IMR-90 (cell line): ENCODE measurements at regions not wholly inside any gene's neighbourhood (a gene's known extent, or its start where the extent isn't known, plus 50 kb on each side); places are given as distances from the start of the nearest gene placed in this dataset.
A peak's percentile ranks its signal among the peaks of the same experiment; 100 is the strongest.

Experiments used
- ATAC-seq: fragments of 200-7000 bp; cut with Tn5 transposase; 2 replicates; pipeline ENCODE4 v1.9.1; 2020; ENCODE audit warnings: low read depth, mild to moderate bottlenecking, moderate library complexity
- BruUV-seq: library from RNA; stranded (reverse); fragments of 400-500 nt; replicated peaks from 2 replicates; lab custom pipeline; 2021; lab: Mats Ljungman, UMichigan
- CTCF ChIA-PET: fragments of 300-600 bp; formaldehyde crosslinking; extraction: SDS; loops from one replicate; lab custom pipeline; 2021; ENCODE audit warnings: antibody characterized with exemption; lab: Yijun Ruan, JAX
- POLR2A ChIA-PET: fragments of 300-600 bp; sonication (Branson Sonifier 250); formaldehyde crosslinking; loops from one replicate; lab custom pipeline; 2022; ENCODE audit warnings: antibody characterized with exemption; ENCODE audit not compliant: unreplicated experiment; lab: Charles Lee
- DNase-seq: peaks from one replicate; pipeline ENCODE4 v3.0.0; 2013
- H2AFZ ChIP-seq: replicated peaks from 2 replicates; pipeline ENCODE3; 2013; ENCODE audit warnings: low read length, mild to moderate bottlenecking; ENCODE audit not compliant: poor library complexity
- H2AK5ac ChIP-seq: 2 replicates; pipeline ENCODE4 v1.6.1; 2013; ENCODE audit warnings: low read depth, low read length, inconsistent platforms
- H2AK9ac ChIP-seq: replicated peaks from 2 replicates; pipeline ENCODE3; 2013; ENCODE audit warnings: mild to moderate bottlenecking, low read depth, low read length, moderate library complexity; ENCODE audit not compliant: poor library complexity
- H2BK120ac ChIP-seq: 2 replicates; pipeline ENCODE4 v1.6.1; 2013; ENCODE audit warnings: low read depth, low read length, inconsistent platforms
- H2BK15ac ChIP-seq: 3 replicates; pipeline ENCODE4 v1.6.1; 2013; ENCODE audit warnings: low read depth, low read length, inconsistent platforms
- H2BK20ac ChIP-seq: 2 replicates; pipeline ENCODE4 v1.6.1; 2013; ENCODE audit warnings: low read depth, mild to moderate bottlenecking, inconsistent platforms, low read length, moderate library complexity
- H2BK5ac ChIP-seq: 2 replicates; pipeline ENCODE4 v1.6.1; 2013; ENCODE audit warnings: mild to moderate bottlenecking, low read depth, low read length, inconsistent platforms; ENCODE audit not compliant: poor library complexity, severe bottlenecking
- H3K14ac ChIP-seq: replicated peaks from 2 replicates; pipeline ENCODE4 v1.6.1; 2013; ENCODE audit warnings: low read depth, low read length, inconsistent platforms
- H3K18ac ChIP-seq: 2 replicates; pipeline ENCODE4 v1.6.1; 2013; ENCODE audit warnings: low read depth, low read length, control low read depth
- H3K23ac ChIP-seq: 2 replicates; pipeline ENCODE4 v1.6.1; 2013; ENCODE audit warnings: low read depth, low read length, inconsistent platforms
- H3K27ac ChIP-seq: 2 replicates; pipeline ENCODE4 v1.5.1; 2013; ENCODE audit warnings: mild to moderate bottlenecking, control low read depth, low read length; ENCODE audit not compliant: insufficient read depth
- H3K27me3 ChIP-seq: 2 replicates; pipeline ENCODE4 v1.6.1; 2013; ENCODE audit warnings: low read length; ENCODE audit not compliant: control insufficient read depth, insufficient read depth
- H3K36me3 ChIP-seq: 2 replicates; pipeline ENCODE4 v1.6.1; 2013; ENCODE audit warnings: low read length, mixed read lengths; ENCODE audit not compliant: control insufficient read depth, insufficient read depth
- H3K4ac ChIP-seq: 2 replicates; pipeline ENCODE4 v1.6.1; 2013; ENCODE audit warnings: low read depth, low read length, inconsistent platforms
- H3K4me1 ChIP-seq: 2 replicates; pipeline ENCODE4 v1.6.1; 2013; ENCODE audit warnings: low read length, mixed read lengths; ENCODE audit not compliant: control insufficient read depth, insufficient read depth
- H3K4me2 ChIP-seq: 2 replicates; pipeline ENCODE4 v1.6.1; 2013; ENCODE audit warnings: low read depth, mild to moderate bottlenecking, control low read depth, low read length, moderate library complexity
- H3K4me3 ChIP-seq: 2 replicates; pipeline ENCODE4 v1.5.1; 2013; ENCODE audit warnings: low read depth, mild to moderate bottlenecking, control low read depth, low read length, moderate library complexity; ENCODE audit not compliant: insufficient read depth
- H3K56ac ChIP-seq: 2 replicates; pipeline ENCODE4 v1.6.1; 2013; ENCODE audit warnings: low read length, inconsistent platforms; ENCODE audit not compliant: insufficient read depth; ENCODE audit errors: extremely low read depth
- H3K79me1 ChIP-seq, 2 experiments: 2 replicates each; pipeline ENCODE4 v1.6.1; 2013; ENCODE audit warnings: low read length in 2 of 2, inconsistent platforms in 1 of 2, low read depth in 1 of 2
- H3K9ac ChIP-seq: 2 replicates; pipeline ENCODE4 v1.6.1; 2013; ENCODE audit warnings: low read depth, low read length, control low read depth
- H3K9me1 ChIP-seq: 2 replicates; pipeline ENCODE4 v1.6.1; 2013; ENCODE audit warnings: low read length, inconsistent platforms; ENCODE audit not compliant: insufficient read depth
- H3K9me3 ChIP-seq: 2 replicates; pipeline ENCODE4 v1.6.1; 2013; ENCODE audit warnings: low read length; ENCODE audit not compliant: control insufficient read depth, insufficient read depth
- H4K20me1 ChIP-seq: 2 replicates; pipeline ENCODE4 v1.6.1; 2013; ENCODE audit warnings: low read length, inconsistent platforms; ENCODE audit not compliant: insufficient read depth
- H4K5ac ChIP-seq: 2 replicates; pipeline ENCODE4 v1.6.1; 2013; ENCODE audit warnings: mild to moderate bottlenecking, low read depth, low read length, control low read depth
- H4K8ac ChIP-seq, 2 experiments: 2 replicates each; pipeline ENCODE4 v1.6.1; 2013; ENCODE audit warnings: low read depth in 2 of 2, low read length in 2 of 2, control low read depth in 1 of 2, inconsistent platforms in 1 of 2
- H4K91ac ChIP-seq: 2 replicates; pipeline ENCODE4 v1.6.1; 2013; ENCODE audit warnings: low read depth, low read length, inconsistent platforms; ENCODE audit not compliant: insufficient read depth
- CEBPB ChIP-seq: IDR thresholded peaks from 2 replicates; pipeline ENCODE4 v1.6.1; 2012; ENCODE audit warnings: low read depth, low read length, improper control_type of control experiment
- CHD1 ChIP-seq: IDR thresholded peaks from 2 replicates; pipeline ENCODE4 v1.6.1; 2012; ENCODE audit warnings: low read depth, low read length, improper control_type of control experiment
- CTCF ChIP-seq: conservative IDR thresholded peaks from 2 replicates; pipeline ENCODE4 v1.5.1; 2012; ENCODE audit warnings: mild to moderate bottlenecking, low read depth, low read length, improper control_type of control experiment
- FOS ChIP-seq: fragments of 150-350 bp; IDR thresholded peaks from 2 replicates; pipeline ENCODE4 v1.6.1; 2016; ENCODE audit warnings: low read depth, low read length
- MAZ ChIP-seq: IDR thresholded peaks from 2 replicates; pipeline ENCODE4 v1.6.1; 2012; ENCODE audit warnings: low read depth, mild to moderate bottlenecking, low read length, improper control_type of control experiment, moderate library complexity, borderline replicate concordance
- MXI1 ChIP-seq: IDR thresholded peaks from 2 replicates; pipeline ENCODE4 v1.6.1; 2012; ENCODE audit warnings: low read depth, mild to moderate bottlenecking, low read length, moderate library complexity, borderline replicate concordance
- NFE2L2 ChIP-seq: fragments of 150-350 bp; IDR thresholded peaks from 2 replicates; pipeline ENCODE4 v1.6.1; 2016; ENCODE audit warnings: low read depth, mild to moderate bottlenecking, low read length
- POLR2A ChIP-seq: IDR thresholded peaks from 2 replicates; pipeline ENCODE4 v1.6.1; 2012; ENCODE audit warnings: mild to moderate bottlenecking, low read depth, low read length
- RAD21 ChIP-seq: IDR thresholded peaks from 2 replicates; pipeline ENCODE4 v1.6.1; 2012; ENCODE audit warnings: low read length, improper control_type of control experiment
- RCOR1 ChIP-seq: IDR thresholded peaks from 2 replicates; pipeline ENCODE4 v1.6.1; 2012; ENCODE audit warnings: mild to moderate bottlenecking, low read length, improper control_type of control experiment; ENCODE audit not compliant: insufficient replicate concordance
- WGBS, 2 experiments: methylation state at CpG; one replicate each; pipeline versions ENCODE4 v1.1.5 to v1.1.7; 2013; ENCODE audit warnings: missing lambda C conversion rate in 2 of 2; ENCODE audit not compliant: insufficient read length in 1 of 2; ENCODE audit errors: extremely low coverage in 2 of 2; 5-methylcytosine and 5-hydroxymethylcytosine counted together
- dilution Hi-C: fragments of 300-500 bp; cut with HindIII; formaldehyde crosslinking; loops from one replicate; pipeline ENCODE4 v1.14.3; 2018; ENCODE audit warnings: low sequenced_read_pairs; ENCODE audit not compliant: unreplicated experiment
- in situ Hi-C: fragments of 300-500 bp; cut with MboI; formaldehyde crosslinking; loops from 3 replicates; pipeline ENCODE4 v1.14.3; 2019; ENCODE audit warnings: low sequenced_read_pairs, inconsistent platforms, mixed read lengths
- intact Hi-C: fragments of 100-400 bp; cut with micrococcal nuclease; formaldehyde crosslinking; loops from 2 replicates; pipeline ENCODE4 v1.10.0; 2022

DNA sequence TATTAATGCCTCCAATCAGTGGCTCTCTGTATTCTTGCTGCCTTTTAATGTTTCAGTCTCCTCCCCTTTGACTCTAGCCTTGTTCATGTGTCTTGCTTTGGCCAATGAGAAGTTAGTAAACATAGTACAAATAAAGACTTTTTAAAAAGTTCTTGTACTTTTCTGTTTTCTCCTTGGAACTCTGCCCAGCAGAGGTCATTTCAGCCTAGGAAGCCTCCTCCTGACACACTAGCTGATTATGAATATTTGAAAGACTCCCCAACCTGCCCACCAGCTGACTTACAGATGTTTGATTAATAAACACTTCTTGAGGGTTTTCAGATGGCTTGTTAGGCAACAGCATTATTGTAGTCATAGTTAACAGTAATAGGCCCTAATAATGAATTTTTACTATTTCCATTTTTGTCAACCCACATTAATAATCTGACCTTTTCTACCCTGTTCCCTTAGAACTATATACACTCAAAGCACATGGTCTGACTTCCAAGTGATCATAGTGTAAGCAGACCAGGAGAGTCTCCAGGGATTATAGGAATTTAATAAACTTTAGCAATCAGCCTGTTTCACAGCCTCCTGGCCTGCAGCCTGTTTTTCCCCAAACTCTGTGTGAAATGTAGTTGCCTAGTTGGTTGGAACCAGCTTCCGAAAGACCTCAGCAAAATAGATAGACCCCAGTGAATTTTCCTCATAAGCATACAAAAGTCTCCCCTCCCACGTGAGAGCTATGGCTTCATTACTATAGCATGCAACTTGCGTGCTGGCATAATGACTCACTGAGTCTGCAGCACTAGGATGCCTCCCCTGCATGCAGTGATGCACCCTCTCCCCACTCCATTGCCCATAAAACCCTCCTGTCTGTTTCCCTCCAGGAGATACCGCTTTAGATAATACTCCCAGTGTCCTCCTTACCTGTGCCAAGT is 670.7 kb upstream of the ZNF804A start:
- ATAC-seq (no peak), DNase-seq (peak; percentile 12)
- Histone ChIP-seq H3K9ac (no peak overlapping the region), H3K27me3 (no peaks in the 10 kb centered on the region), H3K36me3 (no peaks in the 10 kb centered on the region), H3K18ac (no peak overlapping the region), H3K4me3 (no peak overlapping the region), H3K4me1 (no peaks in the 10 kb centered on the region), H4K5ac (no peak overlapping the region), H3K14ac (no peak overlapping the region), H3K56ac (no peak overlapping the region), H4K91ac (no peak overlapping the region), H3K79me1 (no peaks in the 10 kb centered on the region), H4K8ac (no peak overlapping the region), H2AK5ac (no peak overlapping the region), H2BK120ac (no peak overlapping the region), H2BK20ac (no peak overlapping the region), H2AK9ac (no peak overlapping the region), H2AFZ (no peak overlapping the region), H3K9me1 (no peaks in the 10 kb centered on the region), H3K4me2 (no peak overlapping the region), H3K27ac (no peak overlapping the region), H4K20me1 (no peaks in the 10 kb centered on the region), H3K4ac (no peak overlapping the region), H3K9me3 (peaks cover 7% of the 10 kb centered on the region; the same call in 1 of the 2 replicates), H2BK15ac (no peak overlapping the region), H3K23ac (no peak overlapping the region), H2BK5ac (no peak overlapping the region)
- in situ Hi-C loops: no loop called here
- TF ChIP-seq FOS (no peak), NFE2L2 (no peak), CHD1 (no peak), MAZ (no peak), CTCF (no peak), RCOR1 (no peak), RAD21 (no peak), CEBPB (no peak), POLR2A (no peak), MXI1 (no peak)
- ChIA-PET CTCF (no interaction called here), POLR2A (no interaction called here)
- BruUV-seq: no TSS peak
- dilution Hi-C loops: no loop called here
- intact Hi-C loops: no loop called here
- 20% methylated on average over 2 of the region's 4 CpGs; no CpG with 5 or more reads in 1 of the 2 experiments for WGBS, 2 experiments
